ENCODE measurements at regions not wholly inside any gene's neighbourhood (a gene's known extent, or its start where the extent isn't known, plus 50 kb on each side); places are given as distances from the start of the nearest gene placed in this dataset.

GRCh38 chr20:11136691-11137090 lies 462.9 kb upstream of the JAG1 start:
- H4K20me1 ChIP-seq (ENCODE audit: insufficient read depth, low read length): no peaks in the 10 kb centered on the region
- no TSS peak for BruUV-seq (replicated peaks)
- no peak overlapping the region for H3K4me2 ChIP-seq (ENCODE audit: low read length)
- no peaks in the 10 kb centered on the region for H3K9me3 ChIP-seq (ENCODE audit: low read length)
- no peak overlapping the region for H3K27ac ChIP-seq (ENCODE audit: low read depth, low read length, poor library complexity, severe bottlenecking)
- POLR2A ChIA-PET: no interaction called here
- H2AFZ ChIP-seq (ENCODE audit: low read length): no peak overlapping the region
- H3K79me2 ChIP-seq (ENCODE audit: insufficient read depth, low read depth, low read length): no peaks in the 10 kb centered on the region
- no peak for DNase-seq (ENCODE audit: low spot score)
- H3K4me1 ChIP-seq (ENCODE audit: insufficient read depth, low read length, poor library complexity, severe bottlenecking): no peaks in the 10 kb centered on the region
- TF ChIP-seq CTCF (conservative IDR thresholded peaks at IDR 0.05; ENCODE audit: low read length) (no peak), EZH2phosphoT487 (IDR thresholded peaks at IDR 0.05; ENCODE audit: borderline replicate concordance, low read depth, low read length) (no peak)
- no peaks in the 10 kb centered on the region for H3K9me2 ChIP-seq (ENCODE audit: insufficient read depth, low read length)
- H3K4me3 ChIP-seq (ENCODE audit: low read depth, low read length, poor library complexity, severe bottlenecking): no peak overlapping the region
- intact Hi-C loops (cut with micrococcal nuclease; ENCODE audit: unreplicated experiment): no loop called here
- no peaks in the 10 kb centered on the region for H3K36me3 ChIP-seq (ENCODE audit: insufficient read depth, low read length)
- CTCF ChIA-PET (ENCODE audit: unreplicated experiment): no interaction called here

DNA sequence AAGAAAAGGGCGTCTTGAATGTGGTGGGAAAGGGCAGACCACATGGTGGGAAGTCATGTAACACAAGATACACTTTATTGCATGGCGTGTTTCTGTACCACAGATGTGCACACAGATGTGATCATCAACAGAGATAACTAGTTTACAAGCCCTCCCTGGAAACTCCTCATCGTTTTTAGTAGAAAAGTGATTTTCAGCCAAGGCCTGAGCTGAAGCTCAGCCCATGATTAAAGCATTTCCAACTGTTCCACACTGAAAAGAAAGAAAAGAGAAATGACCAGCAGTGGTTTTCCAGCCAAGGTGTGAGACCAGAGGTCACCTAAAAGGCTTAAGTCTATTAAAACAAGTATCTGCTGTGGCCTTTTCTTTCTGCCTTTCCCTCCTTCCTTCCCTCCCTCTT lies 463.9 kb upstream of the JAG1 start:
- ChIA-PET POLR2A (no interaction called here), CTCF (ENCODE audit: unreplicated experiment) (no interaction called here)
- H3K4me1 ChIP-seq (ENCODE audit: insufficient read depth, low read length, poor library complexity, severe bottlenecking): no peaks in the 10 kb centered on the region
- BruUV-seq (replicated peaks): no TSS peak
- no peak overlapping the region for H3K4me2 ChIP-seq (ENCODE audit: low read length)
- no peak overlapping the region for H3K27ac ChIP-seq (ENCODE audit: low read depth, low read length, poor library complexity, severe bottlenecking)
- H3K4me3 ChIP-seq (ENCODE audit: low read depth, low read length, poor library complexity, severe bottlenecking): no peak overlapping the region
- no peak for TF ChIP-seq CTCF (conservative IDR thresholded peaks at IDR 0.05; ENCODE audit: low read length)
- TF ChIP-seq EZH2phosphoT487 (IDR thresholded peaks at IDR 0.05; ENCODE audit: borderline replicate concordance, low read depth, low read length): no peak
- no peak for DNase-seq (ENCODE audit: low spot score)
- H2AFZ ChIP-seq (ENCODE audit: low read length): no peak overlapping the region
- no peaks in the 10 kb centered on the region for H3K9me3 ChIP-seq (ENCODE audit: low read length)
- H3K9me2 ChIP-seq (ENCODE audit: insufficient read depth, low read length): no peaks in the 10 kb centered on the region
- intact Hi-C loops (cut with micrococcal nuclease; ENCODE audit: unreplicated experiment): no loop called here
- no peaks in the 10 kb centered on the region for H3K36me3 ChIP-seq (ENCODE audit: insufficient read depth, low read length)
- no peaks in the 10 kb centered on the region for H4K20me1 ChIP-seq (ENCODE audit: insufficient read depth, low read length)
- H3K79me2 ChIP-seq (ENCODE audit: insufficient read depth, low read depth, low read length): no peaks in the 10 kb centered on the region

DNA sequence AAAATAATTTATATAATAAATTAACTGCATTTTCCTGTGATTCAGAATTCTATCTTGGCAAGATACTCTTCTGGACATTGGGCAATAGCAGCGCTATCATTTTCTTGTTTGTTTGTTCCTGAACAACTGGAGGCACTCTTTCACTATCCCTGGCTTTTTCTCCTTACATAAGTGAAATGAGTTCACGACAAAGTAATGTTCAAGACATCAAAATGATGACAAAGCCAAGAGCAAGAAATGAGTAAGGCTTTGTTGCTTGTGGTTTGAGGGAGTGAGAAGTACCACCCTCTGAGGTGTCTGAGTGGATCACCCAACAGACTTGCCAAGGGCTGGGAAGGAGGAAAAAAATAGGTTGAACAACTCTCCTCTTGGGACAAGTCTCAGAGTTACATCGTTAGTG lies 466.6 kb upstream of the JAG1 start:
- BruUV-seq (replicated peaks): no TSS peak
- Histone ChIP-seq H3K9me3 (ENCODE audit: low read length) (no peaks in the 10 kb centered on the region), H2AFZ (ENCODE audit: low read length) (no peak overlapping the region), H3K4me1 (ENCODE audit: insufficient read depth, low read length, poor library complexity, severe bottlenecking) (no peaks in the 10 kb centered on the region), H4K20me1 (ENCODE audit: insufficient read depth, low read length) (no peaks in the 10 kb centered on the region), H3K4me3 (ENCODE audit: low read depth, low read length, poor library complexity, severe bottlenecking) (no peak overlapping the region), H3K9me2 (ENCODE audit: insufficient read depth, low read length) (no peaks in the 10 kb centered on the region), H3K27ac (ENCODE audit: low read depth, low read length, poor library complexity, severe bottlenecking) (no peak overlapping the region), H3K4me2 (ENCODE audit: low read length) (no peak overlapping the region), H3K36me3 (ENCODE audit: insufficient read depth, low read length) (no peaks in the 10 kb centered on the region), H3K79me2 (ENCODE audit: insufficient read depth, low read depth, low read length) (no peaks in the 10 kb centered on the region)
- ChIA-PET POLR2A (no interaction called here), CTCF (ENCODE audit: unreplicated experiment) (no interaction called here)
- intact Hi-C loops (cut with micrococcal nuclease; ENCODE audit: unreplicated experiment): no loop called here
- no peak for DNase-seq (ENCODE audit: low spot score)
- TF ChIP-seq CTCF (conservative IDR thresholded peaks at IDR 0.05; ENCODE audit: low read length) (no peak), EZH2phosphoT487 (IDR thresholded peaks at IDR 0.05; ENCODE audit: borderline replicate concordance, low read depth, low read length) (no peak)
